ENCODE measurements at regions not wholly inside any gene's neighbourhood (a gene's known extent, or its start where the extent isn't known, plus 50 kb on each side); places are given as distances from the start of the nearest gene placed in this dataset.

DNA sequence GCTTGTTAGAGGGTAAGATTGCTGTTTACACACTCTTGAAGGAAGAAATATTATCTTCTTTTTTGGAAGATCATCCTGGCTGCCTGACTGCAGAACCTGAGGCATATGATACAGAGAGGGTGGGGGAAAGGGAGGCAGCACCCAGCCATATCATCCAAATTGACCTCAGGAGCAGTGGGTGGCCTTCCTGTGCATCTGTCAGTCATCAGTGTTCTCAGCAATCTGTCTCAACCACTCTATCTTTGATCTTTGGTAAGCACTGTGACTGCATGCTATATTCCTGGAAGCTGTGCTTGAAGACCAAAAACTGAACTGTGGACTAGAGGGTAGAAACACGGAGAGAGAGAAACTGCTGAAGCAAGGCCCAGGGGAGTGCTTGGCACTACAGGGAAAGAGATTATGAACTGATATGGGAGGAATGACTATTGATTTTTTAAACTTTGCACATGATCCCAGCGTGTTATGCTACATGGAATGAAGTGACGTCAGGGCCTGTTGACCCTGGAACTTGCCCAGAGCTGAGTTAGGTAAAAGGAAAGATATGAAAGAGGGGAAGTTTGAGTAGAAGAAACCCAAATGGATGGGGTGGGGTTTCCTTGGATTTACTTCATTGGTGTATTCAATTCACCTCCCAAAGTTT is 171.5 kb downstream of the ASCL1 start:
- ChIA-PET POLR2A (no interaction called here), CTCF (ENCODE audit: low intra/inter-chr PET ratio) (no interaction called here)
- no peak overlapping the region for H3K27ac ChIP-seq (ENCODE audit: extremely low read depth, low read depth, low read length)
- no peaks in the 10 kb centered on the region for H3K9me3 ChIP-seq (replicated peaks; ENCODE audit: control insufficient read depth, insufficient read depth, low read depth, low read length)
- H3K27me3 ChIP-seq (ENCODE audit: control insufficient read depth in 2 of 2, insufficient read depth in 2 of 2, low read length in 2 of 2) = no peaks in the 10 kb centered on the region
- intact Hi-C loops (cut with micrococcal nuclease) (no loop called here), in situ Hi-C loops (cut with MboI) (no loop called here)
- no TSS peak for BruUV-seq (replicated peaks)
- no peaks in the 10 kb centered on the region for H3K36me3 ChIP-seq (ENCODE audit: control insufficient read depth, insufficient read depth, low read length)
- TF ChIP-seq ZBTB17 (CRISPR knock-in tag; IDR thresholded peaks at IDR 0.05) (no peak), RUNX1 (IDR thresholded peaks at IDR 0.05; ENCODE audit: low read depth) (no peak), SMAD2 (IDR thresholded peaks at IDR 0.05; ENCODE audit: low read depth, low read length) (no peak), MIER1 (IDR thresholded peaks at IDR 0.05; ENCODE audit: low read depth) (no peak), SMARCB1 (IDR thresholded peaks at IDR 0.05; ENCODE audit: insufficient read length, low read depth) (no peak), DDX20 (tag; IDR thresholded peaks at IDR 0.05; ENCODE audit: low read depth) (no peak)
- TF ChIP-seq, protein P1, sequence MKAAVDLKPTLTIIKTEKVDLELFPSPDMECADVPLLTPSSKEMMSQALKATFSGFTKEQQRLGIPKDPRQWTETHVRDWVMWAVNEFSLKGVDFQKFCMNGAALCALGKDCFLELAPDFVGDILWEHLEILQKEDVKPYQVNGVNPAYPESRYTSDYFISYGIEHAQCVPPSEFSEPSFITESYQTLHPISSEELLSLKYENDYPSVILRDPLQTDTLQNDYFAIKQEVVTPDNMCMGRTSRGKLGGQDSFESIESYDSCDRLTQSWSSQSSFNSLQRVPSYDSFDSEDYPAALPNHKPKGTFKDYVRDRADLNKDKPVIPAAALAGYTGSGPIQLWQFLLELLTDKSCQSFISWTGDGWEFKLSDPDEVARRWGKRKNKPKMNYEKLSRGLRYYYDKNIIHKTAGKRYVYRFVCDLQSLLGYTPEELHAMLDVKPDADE (conservative IDR thresholded peaks at IDR 0.05; ENCODE audit: control insufficient read depth, low read depth, low read length) = no peak
- TF ChIP-seq, protein P2, sequence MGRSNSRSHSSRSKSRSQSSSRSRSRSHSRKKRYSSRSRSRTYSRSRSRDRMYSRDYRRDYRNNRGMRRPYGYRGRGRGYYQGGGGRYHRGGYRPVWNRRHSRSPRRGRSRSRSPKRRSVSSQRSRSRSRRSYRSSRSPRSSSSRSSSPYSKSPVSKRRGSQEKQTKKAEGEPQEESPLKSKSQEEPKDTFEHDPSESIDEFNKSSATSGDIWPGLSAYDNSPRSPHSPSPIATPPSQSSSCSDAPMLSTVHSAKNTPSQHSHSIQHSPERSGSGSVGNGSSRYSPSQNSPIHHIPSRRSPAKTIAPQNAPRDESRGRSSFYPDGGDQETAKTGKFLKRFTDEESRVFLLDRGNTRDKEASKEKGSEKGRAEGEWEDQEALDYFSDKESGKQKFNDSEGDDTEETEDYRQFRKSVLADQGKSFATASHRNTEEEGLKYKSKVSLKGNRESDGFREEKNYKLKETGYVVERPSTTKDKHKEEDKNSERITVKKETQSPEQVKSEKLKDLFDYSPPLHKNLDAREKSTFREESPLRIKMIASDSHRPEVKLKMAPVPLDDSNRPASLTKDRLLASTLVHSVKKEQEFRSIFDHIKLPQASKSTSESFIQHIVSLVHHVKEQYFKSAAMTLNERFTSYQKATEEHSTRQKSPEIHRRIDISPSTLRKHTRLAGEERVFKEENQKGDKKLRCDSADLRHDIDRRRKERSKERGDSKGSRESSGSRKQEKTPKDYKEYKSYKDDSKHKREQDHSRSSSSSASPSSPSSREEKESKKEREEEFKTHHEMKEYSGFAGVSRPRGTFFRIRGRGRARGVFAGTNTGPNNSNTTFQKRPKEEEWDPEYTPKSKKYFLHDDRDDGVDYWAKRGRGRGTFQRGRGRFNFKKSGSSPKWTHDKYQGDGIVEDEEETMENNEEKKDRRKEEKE (IDR thresholded peaks at IDR 0.05; ENCODE audit: borderline replicate concordance in 1 of 2, control insufficient read depth in 1 of 2, low read depth in 2 of 2, low read length in 1 of 2) = no peak
- DNase-seq (ENCODE audit: extremely low read depth in 1 of 4, low spot score in 3 of 4) (no peak), FAIRE-seq (no peak), ATAC-seq (no peak)
- 3% methylated on average over 3 of the region's 3 CpGs for WGBS (ENCODE audit: insufficient coverage, low coverage, missing lambda C conversion rate)
- H3K79me2 ChIP-seq (ENCODE audit: control insufficient read depth, insufficient read depth, low read length) = no peaks in the 10 kb centered on the region
- H4K20me1 ChIP-seq (replicated peaks; ENCODE audit: control insufficient read depth, insufficient read depth, low read length) = no peaks in the 10 kb centered on the region
- H3K4me3 ChIP-seq = no peak overlapping the region
- H3K9ac ChIP-seq (ENCODE audit: insufficient read depth in 1 of 2, low read depth in 2 of 2, low read length in 2 of 2) = no peak overlapping the region
- H3K4me2 ChIP-seq (ENCODE audit: insufficient read depth, low read length) = no peak overlapping the region
- H3K4me1 ChIP-seq (replicated peaks in 1 of 2; ENCODE audit: control insufficient read depth in 2 of 2, insufficient read depth in 2 of 2, low read length in 2 of 2) = no peaks in the 10 kb centered on the region
- H2AFZ ChIP-seq (ENCODE audit: low read depth, low read length) = no peak overlapping the region
- H3K9me1 ChIP-seq (ENCODE audit: control insufficient read depth, insufficient read depth, low read length) = no peaks in the 10 kb centered on the region
